ENCODE measurements at regions not wholly inside any gene's neighbourhood (a gene's known extent, or its start where the extent isn't known, plus 50 kb on each side); places are given as distances from the start of the nearest gene placed in this dataset.

- Histone ChIP-seq H3K27me3 (replicated peaks in 1 of 4; ENCODE audit: control extremely low read depth in 1 of 4, control insufficient read depth in 3 of 4, insufficient read depth in 4 of 4, low read length in 3 of 4) (no peaks in the 10 kb centered on the region), H3K79me2 (ENCODE audit: control insufficient read depth, insufficient read depth, low read length) (peaks cover 21% of the 10 kb centered on the region), H3K4me1 (ENCODE audit: control insufficient read depth in 2 of 2, insufficient read depth in 2 of 2, low read length in 2 of 2) (no peaks in the 10 kb centered on the region), H3K9ac (ENCODE audit: low read length) (no peak overlapping the region), H3K4me2 (replicated peaks; ENCODE audit: low read depth, low read length, poor library complexity, severe bottlenecking) (no peak overlapping the region), H4K20me1 (ENCODE audit: control insufficient read depth, insufficient read depth, low read length, poor library complexity, severe bottlenecking) (peaks cover 5% of the 10 kb centered on the region), H2AFZ (ENCODE audit: insufficient read depth, low read depth, low read length, poor library complexity, severe bottlenecking) (no peak overlapping the region), H3K4me3 (ENCODE audit: control extremely low read depth in 1 of 5, extremely low read depth in 1 of 5, insufficient read depth in 1 of 5, low read depth in 2 of 5, low read length in 4 of 5) (no peak overlapping the region), H3K27ac (ENCODE audit: low read length in 2 of 2) (no peak overlapping the region), H3K9me3 (ENCODE audit: control extremely low read depth in 1 of 3, control insufficient read depth in 2 of 3, insufficient read depth in 1 of 3, low read length in 2 of 3) (peaks cover 0 to 7% (median 1%) of the 10 kb centered on the region in 3 donors), H3K36me3 (replicated peaks in 1 of 2; ENCODE audit: control extremely low read depth in 1 of 2, control insufficient read depth in 1 of 2, extremely low read depth in 1 of 2, insufficient read depth in 2 of 2, low read length in 1 of 2) (peaks cover 1 to 2% of the 10 kb centered on the region in 2 experiments)
- no peak for DNase-seq
- no peak for TF ChIP-seq EZH2 (IDR thresholded peaks at IDR 0.05; ENCODE audit: borderline replicate concordance, insufficient read depth, low read depth, low read length, poor library complexity, severe bottlenecking)
- no peak for TF ChIP-seq CTCF (IDR thresholded peaks at IDR 0.05)
- POLR2A ChIA-PET, result no interaction called here
- Mint-ChIP-seq H3K27ac (no peak overlapping the region), H3K9me3 (ENCODE audit: insufficient read depth) (peaks cover 4% of the 10 kb centered on the region), H3K4me1 (no peaks in the 10 kb centered on the region), H3K27me3 (no peaks in the 10 kb centered on the region), H3K4me3 (no peak overlapping the region)
- CTCF ChIA-PET, result no interaction called here
- WGBS (ENCODE audit: insufficient coverage), result 99% methylated on average over 5 of the region's 5 CpGs
- ATAC-seq (ENCODE audit: low read depth), result no peak
- intact Hi-C loops (cut with micrococcal nuclease), result no loop called here
These were observed 263.6 kb downstream of the BRD1 start for GRCh38 chr22:49564054-49564453.

- H3K4me2 ChIP-seq (replicated peaks; ENCODE audit: low read depth, low read length, poor library complexity, severe bottlenecking), result no peak overlapping the region
- Mint-ChIP-seq H3K4me3 (no peak overlapping the region), H3K27me3 (no peaks in the 10 kb centered on the region), H3K27ac (no peak overlapping the region), H3K4me1 (no peaks in the 10 kb centered on the region), H3K9me3 (ENCODE audit: insufficient read depth) (peaks cover 9% of the 10 kb centered on the region)
- TF ChIP-seq CTCF (IDR thresholded peaks at IDR 0.05) (no peak), EZH2 (IDR thresholded peaks at IDR 0.05; ENCODE audit: borderline replicate concordance, insufficient read depth, low read depth, low read length, poor library complexity, severe bottlenecking) (no peak)
- ChIA-PET CTCF (no interaction called here), POLR2A (no interaction called here)
- no peaks in the 10 kb centered on the region for H3K4me1 ChIP-seq (ENCODE audit: control insufficient read depth in 2 of 2, insufficient read depth in 2 of 2, low read length in 2 of 2)
- ATAC-seq (ENCODE audit: low read depth) (no peak), DNase-seq (no peak)
- no peak overlapping the region for H3K27ac ChIP-seq (ENCODE audit: low read length in 2 of 2)
- H3K9me3 ChIP-seq (ENCODE audit: control extremely low read depth in 1 of 3, control insufficient read depth in 2 of 3, insufficient read depth in 1 of 3, low read length in 2 of 3), result peaks cover 2 to 7% (median 3%) of the 10 kb centered on the region in 3 donors
- no peak overlapping the region for H3K4me3 ChIP-seq (ENCODE audit: control extremely low read depth in 1 of 5, extremely low read depth in 1 of 5, insufficient read depth in 1 of 5, low read depth in 2 of 5, low read length in 4 of 5)
- H3K79me2 ChIP-seq (ENCODE audit: control insufficient read depth, insufficient read depth, low read length), result peaks cover 21% of the 10 kb centered on the region
- no peaks in the 10 kb centered on the region for H3K27me3 ChIP-seq (replicated peaks in 1 of 4; ENCODE audit: control extremely low read depth in 1 of 4, control insufficient read depth in 3 of 4, insufficient read depth in 4 of 4, low read length in 3 of 4)
- intact Hi-C loops (cut with micrococcal nuclease), result no loop called here
- peaks cover 5% of the 10 kb centered on the region for H4K20me1 ChIP-seq (ENCODE audit: control insufficient read depth, insufficient read depth, low read length, poor library complexity, severe bottlenecking)
- no peak overlapping the region for H3K9ac ChIP-seq (ENCODE audit: low read length)
- peaks cover 0 to 5% of the 10 kb centered on the region in 2 experiments for H3K36me3 ChIP-seq (replicated peaks in 1 of 2; ENCODE audit: control extremely low read depth in 1 of 2, control insufficient read depth in 1 of 2, extremely low read depth in 1 of 2, insufficient read depth in 2 of 2, low read length in 1 of 2)
- H2AFZ ChIP-seq (ENCODE audit: insufficient read depth, low read depth, low read length, poor library complexity, severe bottlenecking), result no peak overlapping the region
- WGBS (ENCODE audit: insufficient coverage), result 97% methylated on average over 4 of the region's 4 CpGs
These were observed 264.9 kb downstream of the BRD1 start for GRCh38 chr22:49562685-49563249.
